KMS-11 (cell line): ENCODE measurements at regions not wholly inside any gene's neighbourhood (a gene's known extent, or its start where the extent isn't known, plus 50 kb on each side); places are given as distances from the start of the nearest gene placed in this dataset.

Experiments used
- H2AFZ ChIP-seq: fragments of 200-600 bp; sonication (generic); 2 replicates; pipeline ENCODE4 v1.6.1; 2016; ENCODE audit warnings: antibody characterized with exemption, mixed run types, low read depth
- H3K27ac ChIP-seq: fragments of 200-600 bp; sonication (generic); 2 replicates; pipeline ENCODE4 v1.6.1; 2016; ENCODE audit warnings: mild to moderate bottlenecking, mixed run types
- H3K27me3 ChIP-seq: fragments of 200-600 bp; sonication (generic); 2 replicates; pipeline ENCODE4 v1.6.1; 2017; ENCODE audit warnings: mild to moderate bottlenecking, low read depth, mixed run types, moderate library complexity; ENCODE audit not compliant: insufficient read depth
- H3K36me3 ChIP-seq: fragments of 200-600 bp; sonication (generic); 2 replicates; pipeline ENCODE4 v1.6.1; 2017; ENCODE audit warnings: mild to moderate bottlenecking, mixed run types; ENCODE audit not compliant: insufficient read depth
- H3K4me1 ChIP-seq: fragments of 200-600 bp; sonication (generic); 2 replicates; pipeline ENCODE4 v1.6.1; 2016; ENCODE audit warnings: mild to moderate bottlenecking, low read depth, mixed run types; ENCODE audit not compliant: poor library complexity, severe bottlenecking
- H3K4me2 ChIP-seq: fragments of 200-600 bp; sonication (generic); 2 replicates; pipeline ENCODE4 v1.7.0; 2016; ENCODE audit warnings: mild to moderate bottlenecking, mixed run types
- H3K4me3 ChIP-seq: fragments of 200-600 bp; sonication (generic); IDR thresholded peaks from 2 replicates; pipeline ENCODE4 v1.6.1; 2017; ENCODE audit warnings: low read depth, low read length, mixed read lengths; ENCODE audit not compliant: insufficient read depth
- H3K79me2 ChIP-seq: fragments of 200-600 bp; sonication (generic); 2 replicates; pipeline ENCODE4 v1.6.1; 2016; ENCODE audit warnings: low read depth, mixed run types; ENCODE audit not compliant: insufficient read depth
- H3K9ac ChIP-seq: fragments of 200-600 bp; sonication (generic); 2 replicates; pipeline ENCODE4 v1.6.1; 2016; ENCODE audit warnings: mild to moderate bottlenecking, mixed run types
- H4K20me1 ChIP-seq: fragments of 200-600 bp; sonication (generic); 2 replicates; pipeline ENCODE4 v1.6.1; 2016; ENCODE audit warnings: mild to moderate bottlenecking, mixed run types; ENCODE audit not compliant: insufficient read depth
- TF ChIP-seq, protein P1 (sequence below): fragments of 200-600 bp; sonication (generic); conservative IDR thresholded peaks from 2 replicates; pipeline ENCODE4 v1.6.1; 2017; ENCODE audit warnings: low read depth, mild to moderate bottlenecking, antibody characterized with exemption, low read length, moderate library complexity, mixed read lengths

DNA sequence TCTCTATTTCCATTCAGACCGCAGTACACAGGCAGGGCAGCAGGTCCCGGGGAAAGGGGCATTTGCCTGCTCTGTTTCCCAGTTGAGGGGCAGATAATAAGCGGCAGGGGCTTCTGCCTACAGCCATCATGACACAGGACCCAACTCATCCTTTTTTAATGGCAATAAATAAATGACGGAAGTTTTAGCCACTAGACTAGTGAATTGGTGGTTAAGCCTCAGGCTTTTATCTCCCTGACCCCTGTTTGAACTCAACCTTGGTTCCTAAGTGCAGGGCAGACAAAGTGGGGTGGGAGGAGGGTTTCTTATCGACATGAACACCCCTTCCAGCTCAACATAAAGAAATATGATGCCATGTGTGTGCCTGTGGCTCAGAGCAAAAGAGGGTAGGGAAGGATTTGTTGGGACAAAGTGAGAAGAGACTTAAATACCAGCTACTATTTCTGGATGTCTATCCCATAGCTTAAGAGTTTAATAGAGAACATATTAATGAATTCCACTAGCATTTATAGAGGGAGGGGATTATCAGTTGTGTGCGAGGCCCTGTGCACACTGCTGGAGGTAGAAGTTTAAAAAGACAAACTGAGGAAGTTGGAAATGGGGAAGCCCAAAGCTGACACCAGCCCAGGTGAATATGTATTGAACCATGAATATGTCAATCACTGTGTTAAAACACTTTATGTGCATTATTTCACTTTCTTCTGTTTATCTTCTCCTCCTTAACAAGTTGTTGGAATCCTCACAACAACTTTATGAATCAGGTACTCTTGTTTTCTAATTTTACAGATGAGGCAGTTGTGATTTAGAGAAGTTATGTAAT lies 939.4 kb downstream of the MCTP2 start:
- Histone ChIP-seq H3K27ac (no peak overlapping the region), H4K20me1 (no peaks in the 10 kb centered on the region), H3K79me2 (no peaks in the 10 kb centered on the region), H3K4me2 (no peak overlapping the region), H2AFZ (no peak overlapping the region), H3K36me3 (no peaks in the 10 kb centered on the region), H3K9ac (no peak overlapping the region), H3K4me1 (no peaks in the 10 kb centered on the region), H3K4me3 (no peak overlapping the region), H3K27me3 (no peaks in the 10 kb centered on the region)
- TF ChIP-seq, protein P1, sequence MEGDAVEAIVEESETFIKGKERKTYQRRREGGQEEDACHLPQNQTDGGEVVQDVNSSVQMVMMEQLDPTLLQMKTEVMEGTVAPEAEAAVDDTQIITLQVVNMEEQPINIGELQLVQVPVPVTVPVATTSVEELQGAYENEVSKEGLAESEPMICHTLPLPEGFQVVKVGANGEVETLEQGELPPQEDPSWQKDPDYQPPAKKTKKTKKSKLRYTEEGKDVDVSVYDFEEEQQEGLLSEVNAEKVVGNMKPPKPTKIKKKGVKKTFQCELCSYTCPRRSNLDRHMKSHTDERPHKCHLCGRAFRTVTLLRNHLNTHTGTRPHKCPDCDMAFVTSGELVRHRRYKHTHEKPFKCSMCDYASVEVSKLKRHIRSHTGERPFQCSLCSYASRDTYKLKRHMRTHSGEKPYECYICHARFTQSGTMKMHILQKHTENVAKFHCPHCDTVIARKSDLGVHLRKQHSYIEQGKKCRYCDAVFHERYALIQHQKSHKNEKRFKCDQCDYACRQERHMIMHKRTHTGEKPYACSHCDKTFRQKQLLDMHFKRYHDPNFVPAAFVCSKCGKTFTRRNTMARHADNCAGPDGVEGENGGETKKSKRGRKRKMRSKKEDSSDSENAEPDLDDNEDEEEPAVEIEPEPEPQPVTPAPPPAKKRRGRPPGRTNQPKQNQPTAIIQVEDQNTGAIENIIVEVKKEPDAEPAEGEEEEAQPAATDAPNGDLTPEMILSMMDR: no peak

DNA sequence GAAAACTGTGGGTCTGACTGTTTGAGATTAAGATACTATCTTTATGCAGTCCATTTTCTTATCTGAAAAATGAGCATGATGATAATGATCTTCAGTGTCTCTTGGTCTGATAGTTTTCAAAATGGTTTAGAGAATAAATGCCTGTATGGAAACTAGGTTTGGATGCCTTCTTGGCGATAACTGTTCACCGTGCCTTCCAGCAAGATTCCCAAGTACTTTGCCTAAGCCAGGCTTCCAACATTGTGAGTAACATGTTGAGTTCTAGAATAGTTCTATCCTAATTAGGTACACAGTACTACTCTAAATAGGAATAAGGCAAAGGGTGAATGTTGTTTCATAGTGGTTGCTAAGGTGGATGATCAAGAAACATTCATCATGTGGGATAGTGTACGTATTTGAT lies 940.2 kb downstream of the MCTP2 start:
- H3K4me2 ChIP-seq: no peak overlapping the region
- H3K9ac ChIP-seq: no peak overlapping the region
- TF ChIP-seq, protein P1: no peak
- no peaks in the 10 kb centered on the region for H3K36me3 ChIP-seq
- no peak overlapping the region for H3K4me3 ChIP-seq
- H4K20me1 ChIP-seq: no peaks in the 10 kb centered on the region
- H3K27ac ChIP-seq: no peak overlapping the region
- H3K27me3 ChIP-seq: no peaks in the 10 kb centered on the region
- no peak overlapping the region for H2AFZ ChIP-seq
- no peaks in the 10 kb centered on the region for H3K4me1 ChIP-seq
- H3K79me2 ChIP-seq: no peaks in the 10 kb centered on the region

DNA sequence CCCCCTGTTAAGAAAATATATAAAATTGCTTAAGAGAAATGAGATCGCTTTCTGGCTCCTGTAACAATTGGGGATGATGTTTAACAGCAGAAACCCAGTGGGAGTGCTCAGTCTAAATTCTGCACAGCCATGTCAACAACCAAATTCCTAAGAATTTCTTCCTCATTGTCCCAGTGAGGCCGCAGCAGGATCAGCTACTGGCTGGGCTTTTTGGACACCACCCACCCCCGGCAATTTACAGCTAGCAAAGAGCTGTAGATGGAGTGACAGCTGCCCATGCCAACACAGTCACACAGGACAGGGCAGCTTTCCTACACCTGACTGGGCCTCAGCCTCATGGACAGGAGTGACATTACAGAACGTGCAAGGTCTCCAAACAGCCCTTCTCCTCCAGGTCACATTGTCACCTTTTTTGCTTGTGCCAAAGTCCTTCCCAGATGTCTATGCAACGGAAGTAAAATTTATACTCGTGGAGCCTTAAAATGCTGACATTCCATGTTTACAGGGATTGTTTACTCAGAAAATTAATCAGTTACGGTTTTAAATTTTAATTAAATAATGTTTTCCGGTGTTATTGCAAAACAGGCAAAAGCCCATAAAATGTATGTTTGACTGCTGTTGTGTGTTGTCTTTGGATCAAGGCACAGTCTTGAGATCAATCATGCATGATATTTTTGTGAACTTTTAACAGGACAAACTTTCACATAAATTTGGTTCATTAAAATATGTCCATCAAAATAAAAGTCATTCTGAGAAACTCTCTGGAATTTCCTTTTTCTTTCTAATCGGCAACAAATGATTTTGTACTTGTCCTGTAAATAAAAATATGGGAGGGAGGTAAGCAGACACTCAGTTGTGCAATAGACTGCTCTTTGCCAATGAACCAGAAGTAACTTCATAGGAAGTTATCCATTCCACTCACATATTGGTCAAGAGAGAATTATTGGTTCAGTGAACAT lies 943.2 kb downstream of the MCTP2 start:
- H3K4me1 ChIP-seq: no peaks in the 10 kb centered on the region
- H3K27ac ChIP-seq: no peak overlapping the region
- H3K79me2 ChIP-seq: no peaks in the 10 kb centered on the region
- no peak overlapping the region for H3K4me3 ChIP-seq
- no peak overlapping the region for H3K9ac ChIP-seq
- H4K20me1 ChIP-seq: no peaks in the 10 kb centered on the region
- H3K4me2 ChIP-seq: no peak overlapping the region
- H3K36me3 ChIP-seq: no peaks in the 10 kb centered on the region
- H2AFZ ChIP-seq: no peak overlapping the region
- TF ChIP-seq, protein P1: no peak
- H3K27me3 ChIP-seq: no peaks in the 10 kb centered on the region

DNA sequence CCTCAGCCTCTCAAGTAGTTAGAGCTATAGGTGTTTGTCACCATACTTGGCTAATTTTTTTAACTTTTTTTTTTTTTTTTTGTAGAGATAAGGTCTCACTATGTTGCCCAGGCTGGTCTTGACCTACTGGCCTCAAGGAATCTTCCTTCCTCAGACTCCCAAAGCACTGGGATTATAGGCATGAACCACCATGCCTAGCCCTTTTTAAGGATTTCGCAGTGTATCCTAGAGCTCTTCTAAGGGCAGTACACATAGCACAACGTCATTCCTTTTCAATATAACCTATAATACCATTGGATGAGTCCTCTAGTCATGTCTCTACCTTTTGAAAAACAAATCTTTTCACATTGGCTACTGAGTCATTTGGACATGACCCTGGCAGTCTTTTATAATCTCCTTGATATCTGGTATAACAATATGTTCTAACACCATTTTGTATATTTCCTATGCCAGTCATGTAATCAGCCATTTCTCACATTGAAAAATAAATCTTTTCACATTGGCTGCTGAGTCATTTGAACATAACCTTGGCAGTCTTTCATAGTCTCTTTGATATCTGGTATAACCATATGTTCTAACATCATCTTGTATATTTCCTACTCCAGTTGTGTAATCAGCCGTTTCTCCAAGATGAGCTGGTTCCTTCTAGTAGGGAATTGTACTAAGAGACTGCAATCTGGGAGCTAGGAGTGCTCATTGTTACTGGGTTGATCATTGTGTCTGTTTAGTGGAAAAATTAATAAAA lies 944.7 kb downstream of the MCTP2 start:
- no peak overlapping the region for H3K9ac ChIP-seq
- H3K4me3 ChIP-seq: no peak overlapping the region
- H3K27me3 ChIP-seq: no peaks in the 10 kb centered on the region
- H3K36me3 ChIP-seq: no peaks in the 10 kb centered on the region
- no peaks in the 10 kb centered on the region for H4K20me1 ChIP-seq
- no peak overlapping the region for H2AFZ ChIP-seq
- H3K27ac ChIP-seq: no peak overlapping the region
- no peak overlapping the region for H3K4me2 ChIP-seq
- no peaks in the 10 kb centered on the region for H3K4me1 ChIP-seq
- no peaks in the 10 kb centered on the region for H3K79me2 ChIP-seq
- TF ChIP-seq, protein P1: no peak
